SJCRH30 (cell line): ENCODE measurements at regions not wholly inside any gene's neighbourhood (a gene's known extent, or its start where the extent isn't known, plus 50 kb on each side); places are given as distances from the start of the nearest gene placed in this dataset.

ENCODE experiments used
- DNase-seq, 2 experiments: peaks; one replicate each; pipeline ENCODE4 v3.0.0-alpha.2; 2015 to 2020
- H3K27ac ChIP-seq: fragments of 250-450 bp; sonication (Bioruptor Pico); 2 replicates; pipeline ENCODE4 v1.5.1; 2020; ENCODE audit warnings: mild to moderate bottlenecking, moderate library complexity
- H3K27me3 ChIP-seq: fragments of 250-450 bp; sonication (Bioruptor Pico); 2 replicates; pipeline ENCODE4 v1.5.1; 2020; ENCODE audit warnings: mild to moderate bottlenecking, moderate library complexity
- H3K36me3 ChIP-seq: fragments of 250-450 bp; sonication (Bioruptor Pico); 2 replicates; pipeline ENCODE4 v1.5.1; 2020; ENCODE audit warnings: mild to moderate bottlenecking, moderate library complexity
- H3K4me1 ChIP-seq: fragments of 250-450 bp; sonication (Bioruptor Pico); 2 replicates; pipeline ENCODE4 v1.5.1; 2020; ENCODE audit warnings: mild to moderate bottlenecking, moderate library complexity
- H3K4me3 ChIP-seq: fragments of 250-450 bp; sonication (Bioruptor Pico); 2 replicates; pipeline ENCODE4 v1.5.1; 2020; ENCODE audit warnings: mild to moderate bottlenecking, moderate library complexity
- H3K9me3 ChIP-seq: fragments of 250-450 bp; sonication (Bioruptor Pico); replicated peaks from 2 replicates; pipeline ENCODE4 v1.5.1; 2020; ENCODE audit warnings: mild to moderate bottlenecking, moderate library complexity

DNA sequence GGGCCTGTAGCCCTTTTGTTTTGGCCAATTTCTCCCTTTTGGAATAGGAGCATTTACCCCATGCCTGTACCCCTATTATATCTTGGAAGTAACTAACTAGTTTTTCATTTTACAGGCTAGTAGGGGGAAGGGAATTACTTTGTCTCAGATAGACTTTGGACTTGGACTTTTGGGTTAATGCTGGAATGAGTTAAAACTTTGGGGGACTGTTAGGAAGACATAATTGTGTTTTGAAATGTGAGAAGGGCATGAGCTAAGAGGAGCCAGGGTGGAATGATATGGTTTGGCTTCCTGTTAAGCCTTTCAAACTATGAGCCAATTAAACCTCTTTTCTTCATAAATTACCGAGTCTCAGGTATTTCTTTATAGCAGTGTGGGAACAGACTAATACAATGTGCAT is 168.1 kb downstream of the FGF1 start:
- H3K4me1 ChIP-seq = peaks cover 17% of the 10 kb centered on the region
- DNase-seq = no peak
- H3K4me3 ChIP-seq = no peak overlapping the region
- no peak overlapping the region for H3K27ac ChIP-seq
- no peaks in the 10 kb centered on the region for H3K36me3 ChIP-seq
- no peaks in the 10 kb centered on the region for H3K27me3 ChIP-seq
- H3K9me3 ChIP-seq = peaks cover 4% of the 10 kb centered on the region

DNA sequence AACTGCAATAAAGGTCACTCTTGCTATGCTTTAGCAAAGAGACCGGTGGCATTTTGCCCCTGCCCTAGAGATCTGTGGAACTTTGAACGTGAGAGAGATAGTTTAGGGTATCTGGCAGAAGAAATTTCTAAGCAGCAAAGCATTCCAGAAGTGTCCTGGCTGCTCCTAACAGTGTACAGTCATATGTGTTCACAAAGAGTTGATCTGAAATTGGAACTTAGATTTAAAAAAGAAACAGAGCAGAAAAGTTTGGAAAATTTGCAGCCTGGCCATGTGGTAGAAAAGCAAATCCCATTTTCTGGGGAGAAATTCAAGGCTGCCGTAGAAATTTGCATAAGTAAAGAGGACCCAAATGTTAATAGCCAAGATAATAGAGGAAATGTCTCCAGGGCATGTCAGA is 169.2 kb downstream of the FGF1 start:
- H3K9me3 ChIP-seq = peaks cover 4% of the 10 kb centered on the region
- no peak overlapping the region for H3K4me3 ChIP-seq
- H3K27ac ChIP-seq = no peak overlapping the region
- H3K36me3 ChIP-seq = no peaks in the 10 kb centered on the region
- peaks cover 14% of the 10 kb centered on the region for H3K4me1 ChIP-seq
- no peak for DNase-seq
- H3K27me3 ChIP-seq = no peaks in the 10 kb centered on the region

DNA sequence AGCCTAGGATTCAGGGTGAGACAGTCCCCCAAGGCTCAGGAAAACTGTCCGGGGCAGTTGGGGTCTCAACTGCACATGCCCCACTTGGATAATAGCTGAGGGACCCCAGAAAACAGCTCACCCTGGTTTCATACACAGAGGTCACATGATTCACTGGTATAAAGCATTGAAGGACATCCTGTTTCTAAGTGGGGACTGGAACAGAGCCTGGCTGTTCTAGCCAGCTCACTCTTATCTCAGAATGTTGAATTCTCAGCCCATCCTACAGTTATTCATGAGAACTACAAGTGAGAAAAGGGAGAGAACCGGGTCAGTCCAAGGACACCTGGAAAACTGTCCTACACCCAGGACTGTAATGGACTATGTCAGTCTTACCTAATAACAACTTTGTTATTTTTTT is 170.9 kb downstream of the FGF1 start:
- H3K27ac ChIP-seq = no peak overlapping the region
- peaks cover 4% of the 10 kb centered on the region for H3K9me3 ChIP-seq
- H3K27me3 ChIP-seq = no peaks in the 10 kb centered on the region
- peaks cover 7% of the 10 kb centered on the region; the same call in 1 of the 2 replicates for H3K4me1 ChIP-seq
- no peaks in the 10 kb centered on the region for H3K36me3 ChIP-seq
- DNase-seq = no peak
- H3K4me3 ChIP-seq = no peak overlapping the region

DNA sequence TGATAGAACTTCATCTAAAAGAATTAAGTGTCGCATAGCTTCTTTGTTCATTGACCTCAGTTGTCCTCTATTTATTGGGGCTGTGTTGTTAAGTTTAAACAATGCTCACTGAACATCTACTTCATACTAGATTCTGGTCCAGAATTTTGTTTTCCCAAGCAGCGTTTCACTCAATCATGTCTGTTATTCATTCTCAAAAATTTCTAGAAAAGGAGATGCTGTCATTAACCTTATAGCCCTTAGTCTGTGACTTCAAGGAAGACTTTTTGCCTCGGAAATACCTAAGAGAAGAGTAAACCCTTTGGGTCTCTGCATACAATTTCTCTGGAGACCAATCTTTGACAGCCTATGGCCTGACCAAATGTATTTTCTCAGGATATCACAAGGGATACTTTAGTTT is 171.7 kb downstream of the FGF1 start:
- peaks cover 7% of the 10 kb centered on the region; the same call in 1 of the 2 replicates for H3K4me1 ChIP-seq
- H3K27ac ChIP-seq = no peak overlapping the region
- no peaks in the 10 kb centered on the region for H3K27me3 ChIP-seq
- no peaks in the 10 kb centered on the region for H3K36me3 ChIP-seq
- peaks cover 4% of the 10 kb centered on the region; the same call in 1 of the 2 replicates for H3K9me3 ChIP-seq
- no peak for DNase-seq
- no peak overlapping the region for H3K4me3 ChIP-seq

GRCh38 chr5:142512043-142513042 is 173.5 kb downstream of the FGF1 start:
- no peak for DNase-seq
- H3K27ac ChIP-seq = no peak overlapping the region

GRCh38 chr5:142511358-142511757 is 174.5 kb downstream of the FGF1 start:
- H3K27ac ChIP-seq = no peak overlapping the region
- no peak overlapping the region for H3K4me3 ChIP-seq
- no peak for DNase-seq
- peaks cover 3% of the 10 kb centered on the region; the same call in 1 of the 2 replicates for H3K4me1 ChIP-seq
- no peaks in the 10 kb centered on the region for H3K27me3 ChIP-seq
- H3K9me3 ChIP-seq = no peaks in the 10 kb centered on the region
- H3K36me3 ChIP-seq = no peaks in the 10 kb centered on the region

More at GRCh38 chr5:142512043-142513042, 173.5 kb downstream of the FGF1 start:
- H3K9me3 ChIP-seq = peaks cover 4% of the 10 kb centered on the region; the same call in 1 of the 2 replicates
- H3K4me1 ChIP-seq = peaks cover 3% of the 10 kb centered on the region; the same call in 1 of the 2 replicates
- no peak overlapping the region for H3K4me3 ChIP-seq
- H3K36me3 ChIP-seq = no peaks in the 10 kb centered on the region
- no peaks in the 10 kb centered on the region for H3K27me3 ChIP-seq

DNA sequence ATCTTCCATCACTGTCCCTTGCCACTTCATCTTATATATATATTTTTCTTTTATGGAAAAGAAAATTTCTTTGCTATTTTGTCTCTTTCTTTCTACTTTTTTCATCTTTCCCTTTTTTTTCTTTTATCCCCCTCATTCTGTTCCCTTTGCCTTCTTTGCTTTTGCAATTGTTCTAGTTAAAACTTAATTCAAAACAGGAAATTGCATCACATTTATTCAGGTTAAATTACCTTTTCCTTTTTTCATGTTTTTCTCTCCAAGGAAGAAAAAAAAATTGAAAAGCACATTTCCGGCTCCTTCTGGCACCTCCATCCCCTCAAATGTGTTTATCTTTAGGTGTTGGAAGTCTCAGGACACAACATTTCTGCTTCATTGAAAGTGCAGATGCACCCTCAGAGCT is 176.9 kb downstream of the FGF1 start:
- Histone ChIP-seq H3K4me3 (no peak overlapping the region), H3K27me3 (no peaks in the 10 kb centered on the region), H3K36me3 (no peaks in the 10 kb centered on the region), H3K4me1 (peaks cover 3% of the 10 kb centered on the region; the same call in 1 of the 2 replicates), H3K9me3 (no peaks in the 10 kb centered on the region), H3K27ac (no peak overlapping the region)
- no peak for DNase-seq

DNA sequence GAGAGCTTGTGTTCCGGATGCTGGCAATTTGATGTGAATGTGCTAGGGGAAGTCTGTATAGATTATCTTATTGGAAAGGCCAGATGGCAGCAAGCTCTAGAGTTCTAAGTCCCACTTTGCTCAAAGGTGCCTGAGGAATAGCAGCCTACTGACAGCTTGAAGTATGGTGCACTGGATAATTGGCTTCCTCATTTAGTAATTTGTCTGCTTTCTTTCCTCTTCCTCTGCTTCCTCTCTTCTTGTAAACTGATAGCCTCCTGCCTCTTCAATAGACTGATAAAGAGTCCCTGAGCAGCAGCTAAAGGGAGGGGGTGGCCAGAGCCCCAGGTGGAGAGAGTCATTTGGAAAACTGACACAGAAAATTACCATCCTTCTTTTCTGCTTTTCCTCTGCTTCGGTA is 177.3 kb downstream of the FGF1 start:
- H3K4me1 ChIP-seq = peaks cover 3% of the 10 kb centered on the region; the same call in 1 of the 2 replicates
- no peaks in the 10 kb centered on the region for H3K27me3 ChIP-seq
- H3K36me3 ChIP-seq = no peaks in the 10 kb centered on the region
- H3K9me3 ChIP-seq = no peaks in the 10 kb centered on the region
- DNase-seq = no peak
- no peak overlapping the region for H3K27ac ChIP-seq
- H3K4me3 ChIP-seq = no peak overlapping the region

GRCh38 chr5:142507531-142508372 is 178.1 kb downstream of the FGF1 start:
- Histone ChIP-seq H3K27me3 (no peaks in the 10 kb centered on the region), H3K9me3 (no peaks in the 10 kb centered on the region), H3K4me1 (peaks cover 3% of the 10 kb centered on the region; the same call in 1 of the 2 replicates), H3K36me3 (no peaks in the 10 kb centered on the region), H3K4me3 (no peak overlapping the region), H3K27ac (no peak overlapping the region)
- DNase-seq = no peak

DNA sequence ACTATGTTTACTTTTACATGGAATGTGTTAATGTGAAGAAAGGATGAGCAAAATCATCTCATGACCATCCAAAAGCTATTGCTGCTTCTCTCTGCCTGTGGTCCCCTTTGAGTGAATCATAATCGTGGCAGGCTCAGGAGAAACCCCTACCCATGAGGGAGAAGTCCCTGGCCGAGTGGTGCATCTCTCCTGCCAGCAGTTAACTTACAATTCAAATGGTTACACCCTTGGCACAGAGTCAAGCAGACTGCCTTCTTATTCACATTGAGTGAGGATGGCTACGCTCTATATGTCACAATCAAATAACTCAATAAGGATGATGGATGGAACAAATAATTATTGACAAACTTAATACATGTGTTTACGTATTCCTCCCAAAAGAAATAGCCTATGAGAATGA is 179.1 kb downstream of the FGF1 start:
- Histone ChIP-seq H3K4me1 (peaks cover 11% of the 10 kb centered on the region; the same call in 1 of the 2 replicates), H3K27ac (no peak overlapping the region), H3K4me3 (no peak overlapping the region), H3K36me3 (no peaks in the 10 kb centered on the region), H3K27me3 (no peaks in the 10 kb centered on the region), H3K9me3 (no peaks in the 10 kb centered on the region)
- no peak for DNase-seq

GRCh38 chr5:142506046-142506445 is 179.8 kb downstream of the FGF1 start:
- Histone ChIP-seq H3K27ac (no peak overlapping the region), H3K27me3 (no peaks in the 10 kb centered on the region), H3K4me1 (peaks cover 11% of the 10 kb centered on the region; the same call in 1 of the 2 replicates), H3K4me3 (no peak overlapping the region), H3K36me3 (no peaks in the 10 kb centered on the region), H3K9me3 (no peaks in the 10 kb centered on the region)
- DNase-seq = no peak

DNA sequence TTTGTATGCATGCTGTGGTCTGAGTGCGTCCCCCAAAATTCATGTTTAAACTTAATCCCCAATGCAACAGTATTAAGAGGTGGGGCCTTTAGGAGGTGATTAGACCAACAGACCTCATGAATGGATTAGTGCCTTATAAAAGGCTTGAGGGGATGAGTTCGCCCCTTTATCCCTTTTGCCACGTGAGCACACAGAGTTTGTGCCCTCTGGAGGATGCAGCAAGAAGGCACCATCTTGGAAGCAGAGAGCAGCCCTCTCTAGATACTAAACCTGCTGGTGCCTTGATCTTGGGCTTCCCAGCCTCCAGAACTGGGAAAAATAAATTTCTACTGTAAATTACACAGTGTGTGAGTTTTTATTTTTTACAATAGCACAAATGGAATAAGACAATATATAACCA is 177.1 kb upstream of the SPRY4 start:
- Histone ChIP-seq H3K36me3 (no peaks in the 10 kb centered on the region), H3K9me3 (no peaks in the 10 kb centered on the region), H3K27ac (no peak overlapping the region), H3K27me3 (no peaks in the 10 kb centered on the region), H3K4me1 (peaks cover 22% of the 10 kb centered on the region), H3K4me3 (no peak overlapping the region)
- no peak for DNase-seq

- no peaks in the 10 kb centered on the region for H3K9me3 ChIP-seq
- peak in 1 of 2 experiments; percentile 39 for DNase-seq
- peak overlapping the region; percentile 0; the same call in 1 of the 2 replicates for H3K27ac ChIP-seq
- H3K4me3 ChIP-seq = no peak overlapping the region
- no peaks in the 10 kb centered on the region for H3K36me3 ChIP-seq
- peaks cover 22% of the 10 kb centered on the region for H3K4me1 ChIP-seq
- no peaks in the 10 kb centered on the region for H3K27me3 ChIP-seq
Measured at GRCh38 chr5:142500227-142500905, 175.5 kb upstream of the SPRY4 start.

DNA sequence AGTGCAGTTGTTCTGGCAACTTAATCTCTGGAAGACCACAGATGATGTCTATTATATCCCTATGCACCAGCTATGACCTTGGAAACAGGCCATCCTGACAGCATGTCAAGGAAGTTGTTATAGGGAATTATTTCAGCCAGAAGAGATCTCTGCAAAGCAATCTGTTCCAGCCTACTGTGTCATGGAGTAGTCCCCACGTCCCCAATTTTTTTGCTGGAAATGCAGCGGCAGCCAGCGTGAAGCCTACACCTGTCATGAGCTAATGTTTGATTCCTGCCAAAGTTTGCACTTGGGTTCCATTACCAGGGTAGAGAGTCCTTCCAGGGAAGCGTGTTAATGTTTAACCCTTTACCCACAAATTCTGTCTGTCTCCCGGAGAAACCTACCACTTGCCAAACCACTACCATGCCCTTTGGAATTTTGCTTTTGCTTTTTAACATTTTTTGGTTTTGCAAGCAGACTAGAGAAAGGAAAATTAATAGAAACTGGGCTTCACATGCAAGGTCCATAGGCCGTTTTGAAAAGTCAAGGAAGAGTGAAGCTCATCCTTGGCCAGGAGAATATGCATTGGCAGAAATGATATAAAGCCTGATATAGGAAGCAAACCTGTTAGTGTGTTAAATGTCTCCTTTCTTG is 174.9 kb upstream of the SPRY4 start:
- Histone ChIP-seq H3K27ac (peak overlapping the region; percentile 34), H3K36me3 (no peaks in the 10 kb centered on the region), H3K27me3 (no peaks in the 10 kb centered on the region), H3K4me3 (no peak overlapping the region), H3K4me1 (peaks cover 22% of the 10 kb centered on the region), H3K9me3 (no peaks in the 10 kb centered on the region)
- DNase-seq = peak; percentile 69 to 91
